ENCODE measurements at regions not wholly inside any gene's neighbourhood (a gene's known extent, or its start where the extent isn't known, plus 50 kb on each side); places are given as distances from the start of the nearest gene placed in this dataset.
A peak's percentile ranks its signal among the peaks of the same experiment; 100 is the strongest.

DNA sequence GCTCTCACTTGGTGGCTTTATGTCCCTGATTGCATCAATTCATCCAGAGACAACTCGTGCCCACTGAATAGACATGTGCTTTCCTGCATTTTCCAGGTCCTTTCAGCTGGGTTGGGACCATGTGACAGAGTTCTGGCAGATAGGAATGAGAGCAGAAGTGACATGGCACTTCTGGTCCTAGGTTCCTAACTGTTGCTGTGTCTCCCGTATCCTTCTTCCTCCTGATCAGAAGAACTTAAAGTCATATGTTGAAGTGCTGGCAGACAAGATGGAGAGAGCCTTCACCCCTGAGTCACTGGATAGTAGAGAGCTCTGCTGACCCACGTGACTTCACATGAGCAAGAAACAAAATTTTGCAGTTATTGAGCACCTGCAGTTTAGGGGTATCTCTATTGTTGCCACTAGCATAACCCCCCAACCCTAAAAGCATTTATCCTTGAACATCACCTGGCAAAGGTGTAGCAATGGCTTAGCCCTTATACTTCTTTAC is 80.0 kb downstream of the NREP start:
- H3K4me3 ChIP-seq (replicated peaks; ENCODE audit: low read depth, low read length), result no peak overlapping the region
- no peak for TF ChIP-seq CTCF (IDR thresholded peaks at IDR 0.05; ENCODE audit: low read length, missing control alignments)
- no peak for DNase-seq (ENCODE audit: low read depth)

GRCh38 chr5:111676466-111676865 is 80.5 kb downstream of the NREP start:
- peak; percentile 26 for DNase-seq (ENCODE audit: low read depth)
- H3K4me3 ChIP-seq (replicated peaks; ENCODE audit: low read depth, low read length), result no peak overlapping the region
- no peak for TF ChIP-seq CTCF (IDR thresholded peaks at IDR 0.05; ENCODE audit: low read length, missing control alignments)

DNA sequence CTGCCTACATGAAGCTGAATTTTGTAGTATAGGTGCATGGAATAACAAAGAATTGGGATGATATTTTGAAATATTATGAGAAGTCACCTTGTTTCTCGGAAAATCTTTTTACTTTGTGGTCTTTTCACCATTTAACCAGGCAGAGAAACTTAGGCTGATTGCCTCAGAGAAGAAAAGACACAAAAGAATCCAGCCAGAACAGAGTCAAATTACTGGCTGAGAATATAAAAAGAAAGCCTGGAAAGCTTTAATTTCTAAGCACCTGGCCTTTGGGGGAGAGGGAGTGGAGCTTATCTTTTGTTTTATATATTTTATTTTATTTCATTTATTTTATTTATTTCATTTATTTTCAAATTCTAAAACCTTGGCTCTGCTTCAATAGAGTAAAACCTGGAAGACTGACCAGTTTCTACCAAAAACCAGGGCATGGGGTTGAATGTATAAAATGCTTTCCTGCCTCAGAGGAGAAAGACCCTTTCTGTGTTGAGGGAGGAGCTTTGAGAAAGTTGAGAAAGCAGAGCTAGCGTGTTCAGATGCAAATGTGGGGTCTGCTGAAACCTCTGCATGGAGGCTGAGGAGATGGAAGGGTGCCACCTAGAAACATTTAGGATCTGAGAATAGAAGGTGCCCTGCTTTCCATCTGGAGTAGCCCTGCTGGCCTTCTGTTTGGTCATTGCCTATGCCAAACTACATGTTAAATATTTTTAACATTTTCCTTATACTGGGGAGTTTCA is 81.6 kb downstream of the NREP start:
- no peak overlapping the region for H3K4me3 ChIP-seq (replicated peaks; ENCODE audit: low read depth, low read length)
- no peak for DNase-seq (ENCODE audit: low read depth)
- no peak for TF ChIP-seq CTCF (IDR thresholded peaks at IDR 0.05; ENCODE audit: low read length, missing control alignments)

- DNase-seq (ENCODE audit: low read depth), result no peak
- TF ChIP-seq CTCF (IDR thresholded peaks at IDR 0.05; ENCODE audit: low read length, missing control alignments), result no peak
- no peak overlapping the region for H3K4me3 ChIP-seq (replicated peaks; ENCODE audit: low read depth, low read length)
Measured at GRCh38 chr5:111673891-111674626, 82.9 kb downstream of the NREP start.

- TF ChIP-seq CTCF (IDR thresholded peaks at IDR 0.05; ENCODE audit: low read length, missing control alignments), result no peak
- no peak overlapping the region for H3K4me3 ChIP-seq (replicated peaks; ENCODE audit: low read depth, low read length)
- no peak for DNase-seq (ENCODE audit: low read depth)
Measured at GRCh38 chr5:111672099-111672498, 84.9 kb downstream of the NREP start.

DNA sequence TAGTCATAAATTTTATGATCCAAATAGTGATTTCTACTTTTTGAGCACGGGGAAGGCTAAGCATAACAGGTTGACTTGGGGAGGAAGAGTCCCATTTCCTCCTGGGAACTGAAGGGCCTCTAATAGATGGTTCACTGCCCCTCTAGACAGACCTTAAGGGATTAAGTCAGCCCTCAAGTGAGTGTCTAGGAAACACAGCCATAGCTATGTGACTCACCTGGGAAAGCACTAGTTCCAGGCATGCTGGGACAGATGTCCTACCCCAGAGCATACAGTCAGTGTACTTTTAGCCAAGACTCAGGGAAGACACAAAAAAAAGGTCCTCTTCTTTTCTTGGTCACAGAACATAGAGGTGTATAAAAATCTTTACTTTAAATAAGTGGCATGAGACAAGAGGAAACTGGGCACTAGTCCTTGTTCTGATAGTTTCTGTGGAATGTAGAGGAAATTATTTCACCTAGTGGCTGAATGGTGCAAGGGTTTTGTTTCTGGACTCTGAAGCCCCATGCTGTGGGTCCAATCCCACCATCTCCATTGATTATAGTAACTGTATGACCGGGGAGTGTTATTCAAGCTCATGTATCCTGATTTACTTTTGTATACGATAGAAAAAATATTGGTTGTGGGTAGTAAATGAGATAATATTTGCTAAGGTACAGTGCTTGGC is 86.0 kb downstream of the NREP start:
- peak; percentile 20 for TF ChIP-seq CTCF (IDR thresholded peaks at IDR 0.05; ENCODE audit: low read length, missing control alignments)
- no peak overlapping the region for H3K4me3 ChIP-seq (replicated peaks; ENCODE audit: low read depth, low read length)
- DNase-seq (ENCODE audit: low read depth), result no peak
